T-helper 17 cell (primary cell): ENCODE measurements at regions not wholly inside any gene's neighbourhood (a gene's known extent, or its start where the extent isn't known, plus 50 kb on each side); places are given as distances from the start of the nearest gene placed in this dataset.

Experiments
- ATAC-seq: fragments of 150-1000 bp; cut with Tn5 transposase; 2 replicates; pipeline ENCODE4 v1.10.0; 2021; ENCODE audit warnings: mild to moderate bottlenecking, moderate library complexity
- DNase-seq, 3 donors: peaks; one replicate each; pipeline versions ENCODE4 v3.0.0 to v3.0.0-alpha.2; 2020 to 2021
- H3K9me3 ChIP-seq: one replicate; pipeline ENCODE4 v1.7.0; 2013; ENCODE audit warnings: low read length, mild to moderate bottlenecking; ENCODE audit not compliant: control insufficient read depth, poor library complexity, severe bottlenecking
- H3K27ac Mint-ChIP-seq: one replicate; pipeline ENCODE4 v1.8.0; 2022; ENCODE audit warnings: mild to moderate bottlenecking, moderate library complexity, mixed read lengths
- H3K27me3 Mint-ChIP-seq: one replicate; pipeline ENCODE4 v1.8.0; 2022; ENCODE audit warnings: mixed read lengths
- H3K36me3 Mint-ChIP-seq: one replicate; pipeline ENCODE4 v1.8.0; 2022; ENCODE audit warnings: low read depth, mixed read lengths
- H3K4me1 Mint-ChIP-seq: one replicate; pipeline ENCODE4 v1.8.0; 2022; ENCODE audit warnings: mild to moderate bottlenecking, mixed read lengths
- H3K4me3 Mint-ChIP-seq: one replicate; pipeline ENCODE4 v1.8.0; 2022; ENCODE audit warnings: mild to moderate bottlenecking, moderate library complexity, mixed read lengths

DNA sequence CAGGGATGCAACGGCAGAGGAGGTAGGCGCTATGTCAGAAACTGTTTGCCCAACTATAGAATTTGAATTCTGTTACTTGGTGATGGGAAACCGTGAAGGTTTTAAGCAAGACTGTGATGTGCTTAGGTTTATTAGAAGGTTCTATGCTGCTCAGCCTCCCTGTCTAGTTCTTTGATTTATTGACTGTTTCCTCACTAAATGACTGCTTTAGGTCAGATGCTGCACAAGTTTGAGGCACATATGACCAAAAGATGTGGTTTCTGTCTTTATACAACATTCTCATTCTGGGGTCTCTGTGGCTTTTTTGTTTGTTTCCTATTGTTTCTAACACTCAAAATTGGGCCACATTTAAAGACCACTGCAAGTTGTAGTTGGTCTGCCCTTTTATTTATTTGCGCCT, 323.0 kb upstream of the OBI1 start:
- H3K4me1 Mint-ChIP-seq: peaks cover 2% of the 10 kb centered on the region
- H3K9me3 ChIP-seq: no peaks in the 10 kb centered on the region
- peaks cover 46% of the 10 kb centered on the region for H3K27me3 Mint-ChIP-seq
- H3K4me3 Mint-ChIP-seq: no peak overlapping the region
- no peak for ATAC-seq
- no peak overlapping the region for H3K27ac Mint-ChIP-seq
- no peaks in the 10 kb centered on the region for H3K36me3 Mint-ChIP-seq
- DNase-seq: no peak

DNA sequence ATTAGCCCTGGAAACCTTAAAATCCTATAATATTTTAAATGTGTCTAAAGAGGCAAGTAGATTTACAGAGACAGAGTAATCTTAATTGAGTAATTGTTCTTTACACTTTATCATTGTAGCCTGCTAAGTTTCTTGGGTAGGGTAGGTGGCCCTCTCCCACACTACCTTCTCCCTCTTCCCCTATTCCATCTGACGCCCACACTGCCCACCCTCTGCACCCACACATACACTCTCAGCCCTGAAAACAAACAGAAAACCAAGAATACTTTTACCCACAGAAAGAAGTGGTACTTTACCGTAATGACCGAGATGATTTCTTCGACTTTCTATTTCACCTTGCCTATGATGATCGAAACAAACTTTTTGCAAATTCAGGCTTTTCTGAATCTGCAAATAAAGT, 320.4 kb upstream of the OBI1 start:
- Mint-ChIP-seq H3K27me3 (peaks cover 60% of the 10 kb centered on the region), H3K4me3 (no peak overlapping the region), H3K36me3 (no peaks in the 10 kb centered on the region), H3K4me1 (peaks cover 2% of the 10 kb centered on the region), H3K27ac (no peak overlapping the region)
- H3K9me3 ChIP-seq: no peaks in the 10 kb centered on the region
- no peak for ATAC-seq
- DNase-seq: no peak

DNA sequence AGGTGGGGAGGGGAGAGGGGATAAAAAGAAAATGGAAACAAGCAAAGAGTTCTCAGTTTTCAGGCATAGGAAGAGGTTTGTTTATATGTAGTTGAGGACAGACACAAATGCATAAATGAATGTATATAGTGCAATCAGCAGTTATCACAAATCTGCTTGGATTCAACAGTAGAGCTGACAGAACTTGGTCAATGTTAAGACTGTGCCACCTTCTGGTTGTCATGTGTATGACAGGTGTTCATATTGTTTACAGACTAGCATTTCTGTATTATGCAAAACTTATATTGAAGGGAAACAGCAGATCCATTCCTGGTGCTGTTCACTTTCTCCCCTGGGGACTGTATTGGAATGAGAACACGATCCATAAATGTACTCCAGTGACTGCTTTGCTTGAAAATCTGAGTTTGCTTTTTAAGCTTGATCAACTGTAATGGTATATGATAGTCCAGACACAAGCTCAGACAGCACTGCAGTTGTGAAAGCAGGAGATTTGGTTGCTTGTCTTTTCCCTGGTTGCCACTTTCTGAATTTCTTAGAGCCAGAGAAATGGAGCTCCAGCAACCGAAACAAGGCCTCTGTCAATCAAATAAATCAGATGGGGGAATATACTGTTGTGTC, 319.5 kb upstream of the OBI1 start:
- H3K9me3 ChIP-seq: no peaks in the 10 kb centered on the region
- Mint-ChIP-seq H3K4me1 (peaks cover 2% of the 10 kb centered on the region), H3K4me3 (no peak overlapping the region), H3K27ac (no peak overlapping the region), H3K36me3 (no peaks in the 10 kb centered on the region), H3K27me3 (peaks cover 58% of the 10 kb centered on the region)
- DNase-seq (peak in 1 of 3 donors; percentile 16), ATAC-seq (peak; percentile 73)

DNA sequence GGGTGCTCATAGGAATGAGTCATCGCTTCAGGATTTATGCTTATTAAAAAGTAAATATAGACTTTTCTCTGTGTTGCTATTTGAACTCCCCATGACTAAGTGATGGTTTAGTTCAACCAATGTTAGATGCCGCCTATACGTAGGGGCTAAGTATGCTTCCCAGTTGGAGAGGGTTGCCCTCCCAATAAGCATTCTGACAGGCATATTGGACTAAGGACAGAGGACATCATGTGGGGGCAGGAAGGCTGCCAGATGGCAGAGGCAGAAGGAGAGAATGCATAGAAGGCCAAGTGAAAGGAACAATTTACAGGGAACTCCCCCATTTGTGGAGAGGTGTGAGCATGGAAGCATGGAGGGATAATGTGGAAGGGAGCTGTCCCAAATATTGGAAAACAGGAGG, 318.4 kb upstream of the OBI1 start:
- no peak for ATAC-seq
- no peaks in the 10 kb centered on the region for H3K36me3 Mint-ChIP-seq
- peaks cover 60% of the 10 kb centered on the region for H3K27me3 Mint-ChIP-seq
- H3K4me3 Mint-ChIP-seq: no peak overlapping the region
- peaks cover 2% of the 10 kb centered on the region for H3K4me1 Mint-ChIP-seq
- no peaks in the 10 kb centered on the region for H3K9me3 ChIP-seq
- no peak for DNase-seq
- no peak overlapping the region for H3K27ac Mint-ChIP-seq

DNA sequence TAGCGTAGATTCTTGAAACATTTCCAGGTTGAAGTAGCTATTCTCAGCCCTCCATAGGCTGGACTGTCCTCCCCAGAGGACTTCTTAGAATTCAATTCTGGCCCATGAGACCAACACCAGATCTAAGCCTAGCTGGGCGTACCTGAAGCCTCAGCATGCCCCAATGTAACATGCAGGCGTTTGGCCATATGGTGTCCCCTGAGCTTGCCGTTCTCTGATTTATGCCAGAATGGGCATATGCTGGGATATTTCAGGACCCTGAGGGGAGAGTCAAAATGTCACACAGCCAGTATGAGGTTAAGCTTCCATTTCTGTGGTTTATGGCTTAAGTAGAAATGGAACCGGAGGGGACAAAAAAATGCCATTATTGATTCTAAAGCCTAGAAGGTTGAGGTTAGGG, 317.7 kb upstream of the OBI1 start:
- Mint-ChIP-seq H3K4me1 (peaks cover 2% of the 10 kb centered on the region), H3K4me3 (no peak overlapping the region), H3K27me3 (peaks cover 62% of the 10 kb centered on the region), H3K36me3 (no peaks in the 10 kb centered on the region), H3K27ac (no peak overlapping the region)
- DNase-seq (no peak), ATAC-seq (no peak)
- no peaks in the 10 kb centered on the region for H3K9me3 ChIP-seq

DNA sequence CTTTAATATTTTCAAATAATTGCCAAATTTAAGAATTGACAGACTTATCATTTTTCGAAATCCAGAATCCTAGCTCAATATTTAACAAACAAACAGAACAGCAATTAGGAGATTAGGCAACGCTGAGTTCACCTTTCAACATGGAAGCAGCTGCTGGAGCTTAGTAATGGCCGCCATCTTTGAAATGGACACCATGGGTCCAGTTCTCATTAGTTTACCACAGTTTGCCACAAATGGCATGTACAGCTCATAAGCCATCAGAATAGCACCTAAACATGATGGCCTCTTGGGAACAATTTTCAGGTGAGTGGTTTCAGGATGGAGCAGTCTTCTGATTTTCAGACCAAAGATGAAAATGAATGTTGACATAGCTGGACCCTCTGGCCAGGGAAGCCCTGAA, 313.6 kb upstream of the OBI1 start:
- H3K4me3 Mint-ChIP-seq: no peak overlapping the region
- no peak for DNase-seq
- H3K36me3 Mint-ChIP-seq: no peaks in the 10 kb centered on the region
- ATAC-seq: no peak
- H3K4me1 Mint-ChIP-seq: peaks cover 2% of the 10 kb centered on the region
- H3K9me3 ChIP-seq: no peaks in the 10 kb centered on the region
- H3K27ac Mint-ChIP-seq: no peak overlapping the region
- peaks cover 36% of the 10 kb centered on the region for H3K27me3 Mint-ChIP-seq

DNA sequence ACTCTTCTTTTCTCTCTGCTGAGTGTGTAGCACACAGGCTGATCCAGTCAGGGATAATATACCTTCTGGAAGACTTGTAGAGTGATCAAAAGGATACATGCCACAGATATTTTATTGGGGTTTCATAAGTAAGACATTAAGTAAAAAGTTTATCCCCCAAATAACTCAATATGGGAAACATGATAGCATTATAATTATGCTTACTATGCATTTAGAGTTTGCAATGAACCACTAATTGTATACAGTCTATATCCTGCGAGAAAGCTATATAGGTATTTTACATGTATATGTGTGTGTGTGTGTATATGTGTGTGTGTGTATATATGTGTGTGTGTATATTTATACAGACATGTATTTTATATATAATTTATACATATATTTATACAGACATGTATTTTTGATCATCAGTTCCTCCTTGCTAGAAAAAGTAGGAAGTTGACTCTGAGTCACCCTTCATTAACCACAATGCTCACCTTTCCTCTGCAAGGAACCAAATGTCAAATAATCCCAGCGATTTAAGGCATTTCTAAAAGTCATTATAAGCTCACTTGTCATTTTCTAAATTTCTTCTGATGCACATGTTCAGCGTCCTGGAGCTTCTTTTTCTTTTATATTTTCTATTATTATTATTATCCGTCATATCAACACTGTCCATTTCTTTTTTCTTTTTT, 312.5 kb upstream of the OBI1 start:
- Mint-ChIP-seq H3K27ac (no peak overlapping the region), H3K36me3 (no peaks in the 10 kb centered on the region), H3K27me3 (peaks cover 29% of the 10 kb centered on the region), H3K4me1 (no peaks in the 10 kb centered on the region), H3K4me3 (no peak overlapping the region)
- no peak for DNase-seq
- no peaks in the 10 kb centered on the region for H3K9me3 ChIP-seq
- ATAC-seq: no peak

DNA sequence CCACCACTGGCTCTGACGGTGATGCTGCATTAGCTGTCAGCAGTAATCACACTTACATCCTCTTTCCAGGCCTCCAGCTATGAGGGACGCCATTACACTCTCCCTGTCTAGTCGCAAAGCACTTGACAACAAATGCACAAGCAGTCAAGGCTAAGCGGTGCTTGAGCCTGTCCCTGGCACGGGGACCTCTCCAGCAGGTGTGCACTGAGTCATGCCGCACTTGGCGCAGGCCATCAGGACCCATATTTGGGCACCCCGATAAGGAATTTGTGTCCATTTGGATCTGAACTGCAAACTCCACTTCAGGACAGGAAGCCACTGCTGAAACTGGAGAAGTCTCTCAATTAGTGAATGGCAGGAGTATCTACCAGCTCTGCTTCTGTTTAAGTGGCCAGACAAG, 301.9 kb upstream of the OBI1 start:
- no peaks in the 10 kb centered on the region for H3K9me3 ChIP-seq
- H3K4me1 Mint-ChIP-seq: no peaks in the 10 kb centered on the region
- peaks cover 34% of the 10 kb centered on the region for H3K27me3 Mint-ChIP-seq
- DNase-seq: no peak
- H3K36me3 Mint-ChIP-seq: no peaks in the 10 kb centered on the region
- no peak overlapping the region for H3K27ac Mint-ChIP-seq
- no peak overlapping the region for H3K4me3 Mint-ChIP-seq
- ATAC-seq: no peak

DNA sequence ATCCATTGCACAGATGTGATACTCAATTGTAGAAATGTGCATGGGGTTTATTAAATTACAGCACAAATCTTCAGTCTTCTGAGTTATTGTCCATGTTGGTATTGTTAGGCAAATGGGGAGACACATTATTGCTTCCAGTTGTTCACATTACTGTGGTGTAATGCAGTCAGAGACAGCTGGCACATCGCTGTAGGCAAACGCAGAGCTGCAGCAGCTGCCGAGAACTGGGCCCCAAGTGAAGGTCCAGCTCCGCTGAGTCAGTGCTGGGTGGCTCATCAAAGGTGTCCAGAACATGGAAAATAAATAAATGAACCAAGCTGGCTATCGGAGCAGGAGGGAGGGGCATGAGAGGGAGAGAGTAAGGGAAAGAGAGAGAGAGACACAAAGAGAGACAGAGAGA, 299.1 kb upstream of the OBI1 start:
- ATAC-seq: no peak

DNA sequence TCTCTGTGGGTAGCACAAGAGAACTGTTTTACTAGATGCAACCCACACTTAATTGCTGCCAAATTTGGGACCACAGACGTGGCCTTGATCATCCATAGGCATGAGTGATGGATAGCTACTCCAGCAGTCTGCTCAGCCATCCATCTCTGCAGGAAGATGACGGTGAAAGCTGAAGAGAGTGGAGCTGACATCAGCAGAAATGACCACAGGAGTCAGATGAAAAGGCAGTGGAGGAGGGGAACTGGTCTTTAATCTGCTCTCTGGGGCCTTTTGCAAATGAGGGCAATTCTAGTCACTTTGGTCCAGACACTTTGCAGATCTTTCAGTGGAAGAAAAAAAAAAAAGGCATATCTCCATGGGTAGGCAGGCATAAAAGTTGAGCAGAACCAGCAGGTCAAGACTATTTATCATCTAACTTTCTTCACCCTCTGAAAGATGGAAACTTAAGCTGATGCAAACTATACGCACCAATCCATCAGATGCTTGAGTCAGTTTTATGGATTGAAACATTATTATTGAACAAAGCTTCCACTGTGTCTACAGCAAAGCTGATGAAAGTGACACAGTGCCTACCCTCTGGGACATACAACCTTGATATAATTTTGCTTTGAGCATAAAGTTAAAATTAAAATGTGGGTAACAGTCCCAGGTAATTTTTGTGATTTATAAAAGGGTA, 281.6 kb upstream of the OBI1 start:
- Mint-ChIP-seq H3K27me3 (peaks cover 16% of the 10 kb centered on the region), H3K36me3 (no peaks in the 10 kb centered on the region), H3K4me3 (no peak overlapping the region), H3K4me1 (no peaks in the 10 kb centered on the region), H3K27ac (no peak overlapping the region)
- DNase-seq (no peak), ATAC-seq (no peak)
- H3K9me3 ChIP-seq: no peaks in the 10 kb centered on the region

More for the DNA sequence above, 299.1 kb upstream of the OBI1 start:
- Mint-ChIP-seq H3K4me1 (no peaks in the 10 kb centered on the region), H3K36me3 (no peaks in the 10 kb centered on the region), H3K4me3 (no peak overlapping the region), H3K27ac (no peak overlapping the region), H3K27me3 (peaks cover 47% of the 10 kb centered on the region)
- no peak for DNase-seq
- H3K9me3 ChIP-seq: no peaks in the 10 kb centered on the region

DNA sequence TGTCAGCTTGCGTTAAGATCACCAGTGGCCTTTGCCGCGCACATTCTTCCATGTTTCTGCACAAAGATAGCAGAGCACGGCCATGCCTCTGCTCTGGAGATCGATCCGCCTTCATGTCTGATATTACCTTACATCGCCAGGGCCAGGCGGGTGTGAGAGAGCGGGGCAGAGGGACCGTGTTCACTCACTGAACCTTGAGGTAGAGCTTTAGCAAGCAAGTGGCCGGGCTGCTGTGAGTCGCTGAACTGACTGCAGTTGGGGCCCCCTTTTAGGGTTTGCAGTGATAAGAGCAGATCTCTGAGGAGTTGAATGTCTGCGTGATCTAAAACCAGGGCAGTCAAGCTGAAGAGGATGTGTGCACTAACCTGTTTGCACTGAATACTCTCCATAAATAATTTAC, 275.4 kb upstream of the OBI1 start:
- no peak for DNase-seq
- Mint-ChIP-seq H3K27me3 (peaks cover 19% of the 10 kb centered on the region), H3K36me3 (no peaks in the 10 kb centered on the region), H3K27ac (no peak overlapping the region), H3K4me1 (no peaks in the 10 kb centered on the region), H3K4me3 (no peak overlapping the region)
- no peak for ATAC-seq
- H3K9me3 ChIP-seq: no peaks in the 10 kb centered on the region

DNA sequence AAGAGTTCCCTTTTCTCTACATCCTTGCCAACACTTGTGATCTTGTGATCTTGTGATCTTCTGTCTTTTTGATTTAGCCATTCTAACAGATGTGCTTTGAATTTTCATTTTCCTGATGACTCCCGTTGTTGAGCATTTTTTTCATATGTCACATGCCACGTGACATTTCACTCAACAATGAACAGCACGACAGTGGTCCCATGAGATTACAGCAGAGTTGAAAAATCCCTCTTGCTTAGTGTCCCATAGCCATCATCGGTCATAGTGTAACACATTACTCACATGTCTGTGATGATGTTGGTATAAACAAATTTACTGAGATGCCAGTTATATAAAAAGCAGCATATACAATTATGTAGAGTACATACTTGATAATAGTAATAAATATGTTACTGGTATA, 256.1 kb upstream of the OBI1 start:
- H3K9me3 ChIP-seq: no peaks in the 10 kb centered on the region
- Mint-ChIP-seq H3K4me1 (no peaks in the 10 kb centered on the region), H3K27ac (no peak overlapping the region), H3K4me3 (no peak overlapping the region), H3K27me3 (no peaks in the 10 kb centered on the region), H3K36me3 (no peaks in the 10 kb centered on the region)
- ATAC-seq (no peak), DNase-seq (no peak)

DNA sequence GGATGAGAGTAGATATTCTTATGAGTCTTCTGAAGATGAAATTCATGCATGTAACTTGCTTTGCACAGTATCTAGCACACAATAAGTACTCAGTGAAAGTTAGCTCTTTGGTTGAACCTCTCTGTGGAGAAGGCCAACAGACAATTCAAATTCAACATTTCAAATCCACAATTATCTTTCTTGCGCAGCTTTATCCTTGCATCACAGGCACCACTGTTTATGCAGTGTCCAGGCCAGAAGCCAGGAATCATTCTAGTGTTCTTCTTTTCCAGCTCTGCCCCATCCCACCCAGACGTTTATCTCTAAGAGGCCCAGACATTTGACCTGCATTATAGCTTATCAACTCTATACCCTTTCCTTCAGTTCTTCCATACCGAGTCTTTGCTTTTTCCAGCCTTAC, 254.7 kb upstream of the OBI1 start:
- no peaks in the 10 kb centered on the region for H3K9me3 ChIP-seq
- no peak for ATAC-seq

DNA sequence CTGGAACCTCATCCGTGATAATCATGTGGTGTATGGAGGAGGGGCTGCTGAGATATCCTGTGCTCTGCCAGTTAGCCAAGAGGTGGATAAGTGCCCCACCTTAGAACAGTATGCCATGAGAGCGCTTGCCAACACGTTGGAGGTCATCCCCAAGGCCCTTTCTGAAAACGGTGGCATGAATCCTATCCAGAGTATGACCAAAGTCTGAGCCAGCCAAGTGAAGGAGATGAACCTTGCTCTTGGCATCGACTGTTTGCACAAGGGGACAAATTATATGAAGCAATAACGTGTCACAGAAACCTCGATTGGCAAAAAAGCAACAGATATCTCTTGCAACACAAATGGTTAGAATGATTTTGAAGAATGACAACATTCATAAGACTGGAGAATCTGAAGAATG, 251.2 kb upstream of the OBI1 start:
- Mint-ChIP-seq H3K4me3 (no peak overlapping the region), H3K27me3 (no peaks in the 10 kb centered on the region), H3K36me3 (no peaks in the 10 kb centered on the region), H3K4me1 (no peaks in the 10 kb centered on the region), H3K27ac (no peak overlapping the region)
- ATAC-seq (no peak), DNase-seq (no peak)
- no peaks in the 10 kb centered on the region for H3K9me3 ChIP-seq

More for the DNA sequence above, 254.7 kb upstream of the OBI1 start:
- no peaks in the 10 kb centered on the region for H3K27me3 Mint-ChIP-seq
- no peak for DNase-seq
- no peaks in the 10 kb centered on the region for H3K36me3 Mint-ChIP-seq
- H3K4me1 Mint-ChIP-seq: no peaks in the 10 kb centered on the region
- no peak overlapping the region for H3K27ac Mint-ChIP-seq
- no peak overlapping the region for H3K4me3 Mint-ChIP-seq
